GM12878 (cell line): ENCODE measurements at regions not wholly inside any gene's neighbourhood (a gene's known extent, or its start where the extent isn't known, plus 50 kb on each side); places are given as distances from the start of the nearest gene placed in this dataset.

Experiments used
- ATAC-seq: fragments of 200-7000 bp; cut with Tn5 transposase; 3 replicates; pipeline ENCODE4 v1.9.1; 2020; ENCODE audit warnings: mild to moderate bottlenecking, moderate library complexity
- BruUV-seq: library from RNA; stranded (reverse); fragments of 400-500 nt; replicated peaks from 2 replicates; lab custom pipeline; 2021; lab: Mats Ljungman, UMichigan
- CTCF ChIA-PET: fragments of 300-600 bp; sonication (Branson Sonifier 250); formaldehyde crosslinking; extraction: SDS; loops from one replicate; lab custom pipeline; 2021; ENCODE audit warnings: inconsistent platforms; lab: Yijun Ruan, JAX
- POLR2A ChIA-PET: fragments of 350-600 bp; formaldehyde crosslinking; extraction: SDS; loops from one replicate; lab custom pipeline; 2021; ENCODE audit warnings: inconsistent platforms; lab: Charles Lee
- RAD21 ChIA-PET: fragments of 300-600 bp; sonication (Branson Sonifier 250); formaldehyde crosslinking; loops from one replicate; lab custom pipeline; 2023; ENCODE audit warnings: antibody characterized with exemption; ENCODE audit not compliant: unreplicated experiment; lab: Charles Lee
- SMC1A ChIA-PET: fragments of 300-600 bp; sonication (Branson Sonifier 250); formaldehyde crosslinking; loops from one replicate; lab custom pipeline; 2023; ENCODE audit not compliant: unreplicated experiment, uncharacterized antibody; lab: Charles Lee
- DNase-seq: peaks from one replicate; pipeline ENCODE4 v3.0.0-alpha.2; 2011; ENCODE audit warnings: low read depth, low spot score
- FAIRE-seq: peaks from 3 replicates; lab custom pipeline; 2011; peaks lifted over from hg19 to GRCh38; lab: Jason Lieb, UNC
- H2AFZ ChIP-seq: 2 replicates; pipeline ENCODE4 v1.6.0; 2011; ENCODE audit warnings: low read depth, low read length, control low read depth; ENCODE audit not compliant: control insufficient read depth
- H3K27ac ChIP-seq: 2 replicates; pipeline ENCODE4 v1.5.1; 2011; ENCODE audit warnings: control low read depth; ENCODE audit not compliant: control insufficient read depth, insufficient read depth
- H3K27me3 ChIP-seq, 2 experiments: replicated peaks in 1 of 2; 2 replicates each; pipeline versions ENCODE4 v1.6.0 to v1.6.1; 2011; ENCODE audit warnings: low read length in 1 of 2; ENCODE audit not compliant: control insufficient read depth in 2 of 2, insufficient read depth in 2 of 2
- H3K36me3 ChIP-seq, 2 experiments: 2 replicates each; pipeline ENCODE4 v1.5.1; 2011; ENCODE audit warnings: low read length in 1 of 2; ENCODE audit not compliant: control insufficient read depth in 2 of 2, insufficient read depth in 2 of 2
- H3K4me1 ChIP-seq: 2 replicates; pipeline ENCODE4 v1.6.1; 2011; ENCODE audit warnings: mild to moderate bottlenecking, low read length, moderate library complexity, mixed read lengths; ENCODE audit not compliant: control insufficient read depth, insufficient read depth
- H3K4me2 ChIP-seq: 2 replicates; pipeline ENCODE4 v1.6.0; 2011; ENCODE audit warnings: control low read depth; ENCODE audit not compliant: control insufficient read depth, insufficient read depth
- H3K4me3 ChIP-seq: fragments of 200-600 bp; sonication (generic); 2 replicates; pipeline ENCODE4 v1.5.1; 2016
- H3K79me2 ChIP-seq: 2 replicates; pipeline ENCODE4 v1.6.0; 2011; ENCODE audit warnings: low read length; ENCODE audit not compliant: control insufficient read depth, insufficient read depth
- H3K9ac ChIP-seq: 2 replicates; pipeline ENCODE4 v1.8.0; 2011; ENCODE audit warnings: low read length, control low read depth, mixed read lengths; ENCODE audit not compliant: control insufficient read depth, insufficient read depth
- H3K9me3 ChIP-seq: replicated peaks from 3 replicates; pipeline ENCODE4 v1.5.1; 2011; ENCODE audit warnings: mild to moderate bottlenecking, low read length; ENCODE audit not compliant: control insufficient read depth, insufficient read depth
- H4K20me1 ChIP-seq: 2 replicates; pipeline ENCODE4 v1.6.0; 2011; ENCODE audit not compliant: control insufficient read depth, insufficient read depth
- BCL11A ChIP-seq: IDR thresholded peaks from 2 replicates; pipeline ENCODE4 v1.6.1; 2011; ENCODE audit warnings: low read depth, low read length
- CHD1 ChIP-seq: IDR thresholded peaks from 2 replicates; pipeline ENCODE4 v1.6.1; 2012; ENCODE audit warnings: low read depth, low read length, improper control_type of control experiment
- DPF2 ChIP-seq: fragments of 450-650 bp; IDR thresholded peaks from 2 replicates; pipeline ENCODE4 v1.6.1; 2017; ENCODE audit warnings: mild to moderate bottlenecking
- GATAD2B ChIP-seq: fragments of 450-650 bp; conservative IDR thresholded peaks from 2 replicates; pipeline ENCODE4 v1.6.1; 2017; ENCODE audit warnings: low read depth, mild to moderate bottlenecking, moderate library complexity
- IRF3 ChIP-seq: fragments of 450-650 bp; IDR thresholded peaks from 2 replicates; pipeline ENCODE4 v1.6.1; 2014; ENCODE audit warnings: mild to moderate bottlenecking
- IRF4 ChIP-seq: IDR thresholded peaks from 2 replicates; pipeline ENCODE4 v1.6.1; 2011; ENCODE audit warnings: low read depth, low read length
- JUND ChIP-seq: IDR thresholded peaks from 2 replicates; pipeline ENCODE4 v1.6.1; 2012; ENCODE audit warnings: low read depth, mild to moderate bottlenecking, low read length, improper control_type of control experiment, moderate library complexity
- MTA3 ChIP-seq: IDR thresholded peaks from 2 replicates; pipeline ENCODE4 v1.6.1; 2012; ENCODE audit warnings: low read length, inconsistent platforms, borderline replicate concordance
- NFXL1 ChIP-seq: fragments of 450-650 bp; IDR thresholded peaks from 2 replicates; pipeline ENCODE4 v1.6.1; 2017; ENCODE audit warnings: antibody characterized with exemption, mild to moderate bottlenecking, borderline replicate concordance
- ZNF217 ChIP-seq: fragments of 450-650 bp; IDR thresholded peaks from 2 replicates; pipeline ENCODE4 v1.6.1; 2017; ENCODE audit warnings: antibody characterized with exemption, mild to moderate bottlenecking
- ZNF384 ChIP-seq: IDR thresholded peaks from 2 replicates; pipeline ENCODE4 v1.6.1; 2012; ENCODE audit warnings: low read depth, mild to moderate bottlenecking, low read length, improper control_type of control experiment, borderline replicate concordance
- ZNF622 ChIP-seq: fragments of 450-650 bp; IDR thresholded peaks from 2 replicates; pipeline ENCODE4 v1.6.1; 2017; ENCODE audit warnings: mild to moderate bottlenecking, inconsistent platforms
- ZSCAN29 ChIP-seq: fragments of 450-650 bp; IDR thresholded peaks from 2 replicates; pipeline ENCODE4 v1.6.1; 2017; ENCODE audit warnings: mild to moderate bottlenecking, moderate library complexity
- WGBS: methylation state at CpG from one replicate; pipeline ENCODE4 v1.1.6; 2016; ENCODE audit warnings: low lambda C conversion rate; ENCODE audit not compliant: insufficient replicate concordance, insufficient coverage; ENCODE audit errors: missing lambda C conversion rate; 5-methylcytosine and 5-hydroxymethylcytosine counted together
- in situ Hi-C: fragments of 300-500 bp; cut with MboI; formaldehyde crosslinking; loops from 9 replicates; pipeline ENCODE4 v1.14.3; 2018; ENCODE audit warnings: mixed read lengths
- intact Hi-C: fragments of 100-400 bp; cut with micrococcal nuclease; formaldehyde crosslinking; loops from one replicate; pipeline ENCODE4 v1.14.2; 2022; ENCODE audit not compliant: unreplicated experiment
- TF ChIP-seq, protein P1 (sequence below): fragments of 450-650 bp; IDR thresholded peaks from 2 replicates; pipeline ENCODE4 v1.6.1; 2017; ENCODE audit warnings: mild to moderate bottlenecking
- TF ChIP-seq, protein P2 (sequence below): fragments of 450-650 bp; formaldehyde crosslinking; IDR thresholded peaks from 2 replicates; pipeline ENCODE4 v1.4.0; 2022; ENCODE audit warnings: mild to moderate bottlenecking, moderate library complexity

- intact Hi-C loops: loop anchor here (10.0 kb wide), 1 partner anchor 155 kb away; the partner anchor contains the start of gene RASA1
- BruUV-seq: no TSS peak
- ChIA-PET RAD21 (no interaction called here), CTCF (no interaction called here), SMC1A (interaction anchor here (1.6 to 2.1 kb wide), 2 partner anchors 8 to 29 kb away, joined by 4 to 6 read pairs; no protein-coding TSS in a partner anchor), POLR2A (no interaction called here)
- Histone ChIP-seq H3K27me3 (no peaks in the 10 kb centered on the region), H3K4me1 (peaks cover 7% of the 10 kb centered on the region), H4K20me1 (no peaks in the 10 kb centered on the region), H3K9ac (no peak overlapping the region), H3K9me3 (peaks cover 2% of the 10 kb centered on the region; the same call in 1 of the 3 replicates), H2AFZ (no peak overlapping the region), H3K79me2 (no peaks in the 10 kb centered on the region), H3K36me3 (no peaks in the 10 kb centered on the region), H3K27ac (no peak overlapping the region), H3K4me3 (no peak overlapping the region), H3K4me2 (no peak overlapping the region)
- in situ Hi-C loops: no loop called here
- DNase-seq (no peak), ATAC-seq (no peak; the same call in 2 of the 3 replicates), FAIRE-seq (no peak)
- 73% methylated on average over 2 of the region's 2 CpGs for WGBS
- no peak for TF ChIP-seq IRF3
- no peak for TF ChIP-seq CHD1
- no peak for TF ChIP-seq ZNF384
- no peak for TF ChIP-seq ZNF217
- TF ChIP-seq NFXL1: no peak
- TF ChIP-seq BCL11A: no peak
- no peak for TF ChIP-seq ZNF622
- TF ChIP-seq ZSCAN29: no peak
- TF ChIP-seq, protein P1, sequence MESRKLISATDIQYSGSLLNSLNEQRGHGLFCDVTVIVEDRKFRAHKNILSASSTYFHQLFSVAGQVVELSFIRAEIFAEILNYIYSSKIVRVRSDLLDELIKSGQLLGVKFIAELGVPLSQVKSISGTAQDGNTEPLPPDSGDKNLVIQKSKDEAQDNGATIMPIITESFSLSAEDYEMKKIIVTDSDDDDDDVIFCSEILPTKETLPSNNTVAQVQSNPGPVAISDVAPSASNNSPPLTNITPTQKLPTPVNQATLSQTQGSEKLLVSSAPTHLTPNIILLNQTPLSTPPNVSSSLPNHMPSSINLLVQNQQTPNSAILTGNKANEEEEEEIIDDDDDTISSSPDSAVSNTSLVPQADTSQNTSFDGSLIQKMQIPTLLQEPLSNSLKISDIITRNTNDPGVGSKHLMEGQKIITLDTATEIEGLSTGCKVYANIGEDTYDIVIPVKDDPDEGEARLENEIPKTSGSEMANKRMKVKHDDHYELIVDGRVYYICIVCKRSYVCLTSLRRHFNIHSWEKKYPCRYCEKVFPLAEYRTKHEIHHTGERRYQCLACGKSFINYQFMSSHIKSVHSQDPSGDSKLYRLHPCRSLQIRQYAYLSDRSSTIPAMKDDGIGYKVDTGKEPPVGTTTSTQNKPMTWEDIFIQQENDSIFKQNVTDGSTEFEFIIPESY: no peak
- no peak for TF ChIP-seq GATAD2B
- TF ChIP-seq, protein P2, sequence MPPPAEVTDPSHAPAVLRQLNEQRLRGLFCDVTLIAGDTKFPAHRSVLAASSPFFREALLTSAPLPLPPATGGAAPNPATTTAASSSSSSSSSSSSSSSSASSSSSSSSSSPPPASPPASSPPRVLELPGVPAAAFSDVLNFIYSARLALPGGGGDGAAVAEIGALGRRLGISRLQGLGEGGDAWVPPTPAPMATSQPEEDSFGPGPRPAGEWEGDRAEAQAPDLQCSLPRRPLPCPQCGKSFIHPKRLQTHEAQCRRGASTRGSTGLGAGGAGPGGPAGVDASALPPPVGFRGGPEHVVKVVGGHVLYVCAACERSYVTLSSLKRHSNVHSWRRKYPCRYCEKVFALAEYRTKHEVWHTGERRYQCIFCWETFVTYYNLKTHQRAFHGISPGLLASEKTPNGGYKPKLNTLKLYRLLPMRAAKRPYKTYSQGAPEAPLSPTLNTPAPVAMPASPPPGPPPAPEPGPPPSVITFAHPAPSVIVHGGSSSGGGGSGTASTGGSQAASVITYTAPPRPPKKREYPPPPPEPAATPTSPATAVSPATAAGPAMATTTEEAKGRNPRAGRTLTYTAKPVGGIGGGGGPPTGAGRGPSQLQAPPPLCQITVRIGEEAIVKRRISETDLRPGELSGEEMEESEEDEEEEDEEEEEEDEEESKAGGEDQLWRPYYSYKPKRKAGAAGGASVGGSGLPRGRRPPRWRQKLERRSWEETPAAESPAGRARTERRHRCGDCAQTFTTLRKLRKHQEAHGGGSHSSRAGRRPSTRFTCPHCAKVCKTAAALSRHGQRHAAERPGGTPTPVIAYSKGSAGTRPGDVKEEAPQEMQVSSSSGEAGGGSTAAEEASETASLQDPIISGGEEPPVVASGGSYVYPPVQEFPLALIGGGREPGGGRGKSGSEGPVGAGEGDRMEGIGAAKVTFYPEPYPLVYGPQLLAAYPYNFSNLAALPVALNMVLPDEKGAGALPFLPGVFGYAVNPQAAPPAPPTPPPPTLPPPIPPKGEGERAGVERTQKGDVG (CRISPR knock-in tag): no peak
- TF ChIP-seq MTA3: no peak
- no peak for TF ChIP-seq IRF4
- TF ChIP-seq JUND: no peak
- no peak for TF ChIP-seq DPF2
These were observed 157.9 kb upstream of the RASA1 start for GRCh38 chr5:87109746-87110145.
